ENCODE measurements at regions not wholly inside any gene's neighbourhood (a gene's known extent, or its start where the extent isn't known, plus 50 kb on each side); places are given as distances from the start of the nearest gene placed in this dataset.

DNA sequence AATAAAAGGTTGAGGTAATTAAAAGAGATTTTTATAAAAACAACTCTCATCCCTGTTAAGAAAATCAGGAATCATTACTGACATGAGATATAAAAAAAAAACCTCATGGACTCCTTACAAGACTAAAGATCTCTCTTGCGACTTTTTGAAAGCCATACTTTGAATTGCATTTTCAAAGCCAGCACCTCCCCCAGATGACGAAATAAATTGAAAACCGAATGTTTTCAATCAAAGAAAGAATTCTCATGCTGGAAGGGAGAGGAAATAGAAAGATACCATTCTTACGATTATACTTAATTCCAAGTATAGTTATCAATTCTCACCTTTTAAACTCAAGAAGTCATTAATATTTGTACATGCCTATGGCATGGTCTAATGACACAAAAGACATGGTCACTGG, 452.3 kb downstream of the GJA1 start:
- TF ChIP-seq CTCF (IDR thresholded peaks at IDR 0.05) (no peak), EP300 (IDR thresholded peaks at IDR 0.05) (no peak), POLR2AphosphoS5 (IDR thresholded peaks at IDR 0.05) (no peak)

All from suprapubic skin (tissue), 4 donors.